ENCODE measurements at regions not wholly inside any gene's neighbourhood (a gene's known extent, or its start where the extent isn't known, plus 50 kb on each side); places are given as distances from the start of the nearest gene placed in this dataset.

- TF ChIP-seq POLR2A (IDR thresholded peaks at IDR 0.05; ENCODE audit: low read length) (peak; percentile 20), GATA1 (IDR thresholded peaks at IDR 0.05; ENCODE audit: low read depth, low read length) (no peak)
Observed at GRCh38 chr5:65076251-65076869, 307.6 kb downstream of the CWC27 start.
